BE2C (cell line): ENCODE measurements at regions not wholly inside any gene's neighbourhood (a gene's known extent, or its start where the extent isn't known, plus 50 kb on each side); places are given as distances from the start of the nearest gene placed in this dataset.

Experiments used
- DNase-seq: peaks from one replicate; pipeline ENCODE4 v3.0.0-alpha.2; 2020
- H3K27me3 ChIP-seq: fragments of 250-450 bp; sonication (Bioruptor Pico); 2 replicates; pipeline ENCODE4 v1.5.1; 2020; ENCODE audit warnings: mild to moderate bottlenecking
- H3K36me3 ChIP-seq: fragments of 250-450 bp; sonication (Bioruptor Pico); 2 replicates; pipeline ENCODE4 v1.5.1; 2020; ENCODE audit warnings: mild to moderate bottlenecking
- H3K4me1 ChIP-seq: fragments of 250-450 bp; sonication (Bioruptor Pico); 2 replicates; pipeline ENCODE4 v1.5.1; 2020
- H3K4me3 ChIP-seq: 2 replicates; pipeline ENCODE4 v1.5.1; 2011; ENCODE audit warnings: low read depth, low read length
- H3K9me3 ChIP-seq: fragments of 250-450 bp; sonication (Bioruptor Pico); 2 replicates; pipeline ENCODE4 v1.5.1; 2020
- TF ChIP-seq, protein P1 (sequence below): IDR thresholded peaks from 2 replicates; pipeline ENCODE4 v1.5.1; 2012; ENCODE audit warnings: mild to moderate bottlenecking, low read depth, low read length

DNA sequence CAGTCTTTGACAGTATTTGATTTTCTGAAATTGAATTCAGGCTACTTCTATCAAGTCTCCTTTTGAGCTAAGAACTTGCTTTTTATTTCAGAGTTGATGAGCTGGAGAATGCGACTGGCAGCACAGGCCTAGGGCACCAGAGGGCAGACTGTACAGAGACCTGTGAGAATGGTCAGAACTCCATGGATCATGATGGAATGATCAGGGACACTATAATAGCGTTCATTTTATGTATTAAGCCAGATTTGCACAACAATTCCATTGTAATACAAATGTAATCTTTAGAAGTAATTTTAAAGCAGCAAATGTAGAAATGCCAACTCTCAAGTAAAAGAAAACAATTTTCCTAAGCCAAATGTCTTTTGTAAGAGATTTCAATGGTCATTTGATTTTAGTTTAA lies 902.4 kb downstream of the NR2F1-AS1 start:
- H3K9me3 ChIP-seq = no peaks in the 10 kb centered on the region
- peak; percentile 11 for DNase-seq
- H3K4me1 ChIP-seq = no peaks in the 10 kb centered on the region
- no peaks in the 10 kb centered on the region for H3K36me3 ChIP-seq
- TF ChIP-seq, protein P1, sequence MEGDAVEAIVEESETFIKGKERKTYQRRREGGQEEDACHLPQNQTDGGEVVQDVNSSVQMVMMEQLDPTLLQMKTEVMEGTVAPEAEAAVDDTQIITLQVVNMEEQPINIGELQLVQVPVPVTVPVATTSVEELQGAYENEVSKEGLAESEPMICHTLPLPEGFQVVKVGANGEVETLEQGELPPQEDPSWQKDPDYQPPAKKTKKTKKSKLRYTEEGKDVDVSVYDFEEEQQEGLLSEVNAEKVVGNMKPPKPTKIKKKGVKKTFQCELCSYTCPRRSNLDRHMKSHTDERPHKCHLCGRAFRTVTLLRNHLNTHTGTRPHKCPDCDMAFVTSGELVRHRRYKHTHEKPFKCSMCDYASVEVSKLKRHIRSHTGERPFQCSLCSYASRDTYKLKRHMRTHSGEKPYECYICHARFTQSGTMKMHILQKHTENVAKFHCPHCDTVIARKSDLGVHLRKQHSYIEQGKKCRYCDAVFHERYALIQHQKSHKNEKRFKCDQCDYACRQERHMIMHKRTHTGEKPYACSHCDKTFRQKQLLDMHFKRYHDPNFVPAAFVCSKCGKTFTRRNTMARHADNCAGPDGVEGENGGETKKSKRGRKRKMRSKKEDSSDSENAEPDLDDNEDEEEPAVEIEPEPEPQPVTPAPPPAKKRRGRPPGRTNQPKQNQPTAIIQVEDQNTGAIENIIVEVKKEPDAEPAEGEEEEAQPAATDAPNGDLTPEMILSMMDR = peak; percentile 47
- H3K27me3 ChIP-seq = no peaks in the 10 kb centered on the region
- H3K4me3 ChIP-seq = no peak overlapping the region

GRCh38 chr5:92676215-92677165 lies 904.5 kb downstream of the NR2F1-AS1 start:
- Histone ChIP-seq H3K27me3 (no peaks in the 10 kb centered on the region), H3K4me1 (no peaks in the 10 kb centered on the region), H3K9me3 (no peaks in the 10 kb centered on the region), H3K36me3 (no peaks in the 10 kb centered on the region), H3K4me3 (no peak overlapping the region)
- DNase-seq = no peak
- TF ChIP-seq, protein P1 = no peak

DNA sequence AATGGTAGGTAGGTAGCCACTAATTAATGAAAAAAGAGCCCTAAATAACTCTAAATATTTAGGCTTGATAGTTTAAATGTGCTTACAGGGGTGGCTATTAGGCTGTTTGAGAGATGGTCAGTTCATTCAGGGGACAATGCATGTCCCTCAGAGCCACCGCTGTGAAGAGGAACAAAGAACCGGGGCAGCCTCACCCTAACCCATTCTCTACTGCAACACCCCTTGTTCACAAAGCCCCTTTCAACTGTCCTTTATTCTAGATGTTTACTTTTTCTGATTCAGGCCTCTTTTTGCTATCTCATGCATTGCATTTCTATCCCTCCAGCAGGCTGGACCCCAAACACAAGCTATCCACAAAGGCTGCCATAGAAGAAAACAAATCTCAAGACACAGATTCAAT lies 906.7 kb downstream of the NR2F1-AS1 start:
- DNase-seq = no peak
- no peaks in the 10 kb centered on the region for H3K4me1 ChIP-seq
- TF ChIP-seq, protein P1 = no peak
- H3K27me3 ChIP-seq = no peaks in the 10 kb centered on the region
- H3K9me3 ChIP-seq = no peaks in the 10 kb centered on the region
- H3K4me3 ChIP-seq = no peak overlapping the region
- no peaks in the 10 kb centered on the region for H3K36me3 ChIP-seq

DNA sequence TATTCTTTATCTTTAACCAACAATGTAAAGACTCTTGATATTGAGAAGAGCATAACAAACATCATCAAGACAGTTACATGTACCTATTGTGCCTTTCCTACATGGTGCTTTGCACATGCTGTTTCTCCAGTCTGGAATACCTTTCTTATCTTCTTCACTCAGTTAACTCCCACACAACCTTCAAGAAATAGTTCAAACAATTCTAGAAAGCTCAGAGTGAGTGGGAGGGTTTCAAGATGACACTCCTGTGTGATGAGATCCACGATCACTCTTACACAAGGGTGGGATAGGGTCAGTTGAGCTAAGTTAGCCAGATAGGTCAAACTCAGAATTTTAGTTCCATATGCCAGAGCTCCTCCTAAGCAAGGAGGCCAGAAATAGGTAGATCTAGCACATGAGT lies 915.5 kb downstream of the NR2F1-AS1 start:
- H3K27me3 ChIP-seq = no peaks in the 10 kb centered on the region
- no peak for DNase-seq
- no peaks in the 10 kb centered on the region for H3K36me3 ChIP-seq
- no peaks in the 10 kb centered on the region for H3K9me3 ChIP-seq
- peaks cover 6% of the 10 kb centered on the region; the same call in 1 of the 2 replicates for H3K4me1 ChIP-seq
- TF ChIP-seq, protein P1 = no peak
- no peak overlapping the region for H3K4me3 ChIP-seq

- Histone ChIP-seq H3K9me3 (no peaks in the 10 kb centered on the region), H3K27me3 (no peaks in the 10 kb centered on the region), H3K4me3 (no peak overlapping the region), H3K4me1 (peaks cover 6% of the 10 kb centered on the region; the same call in 1 of the 2 replicates), H3K36me3 (no peaks in the 10 kb centered on the region)
- DNase-seq = no peak
- TF ChIP-seq, protein P1 = no peak
Observed at GRCh38 chr5:92662741-92663140, 918.3 kb downstream of the NR2F1-AS1 start.

GRCh38 chr5:92659246-92659645 lies 921.8 kb downstream of the NR2F1-AS1 start:
- no peaks in the 10 kb centered on the region for H3K27me3 ChIP-seq
- H3K4me1 ChIP-seq = peaks cover 6% of the 10 kb centered on the region; the same call in 1 of the 2 replicates
- no peak for DNase-seq
- H3K9me3 ChIP-seq = no peaks in the 10 kb centered on the region
- no peak overlapping the region for H3K4me3 ChIP-seq
- TF ChIP-seq, protein P1 = no peak
- H3K36me3 ChIP-seq = no peaks in the 10 kb centered on the region
